Endodermal cell (in vitro differentiated cells): ENCODE measurements at regions not wholly inside any gene's neighbourhood (a gene's known extent, or its start where the extent isn't known, plus 50 kb on each side); places are given as distances from the start of the nearest gene placed in this dataset.

ENCODE experiments used
- DNase-seq: peaks from one replicate; pipeline ENCODE4 v3.0.0-alpha.2; 2017
- H3K27ac ChIP-seq: 2 replicates; pipeline ENCODE4 v1.5.1; 2013; ENCODE audit warnings: mild to moderate bottlenecking, low read depth, low read length, moderate library complexity
- H3K27me3 ChIP-seq: 2 replicates; pipeline ENCODE4 v1.6.1; 2013; ENCODE audit warnings: mild to moderate bottlenecking, low read length, moderate library complexity; ENCODE audit not compliant: insufficient read depth, control insufficient read depth, poor library complexity, severe bottlenecking
- H3K36me3 ChIP-seq: 2 replicates; pipeline ENCODE4 v1.7.0; 2013; ENCODE audit warnings: mild to moderate bottlenecking, low read length, moderate library complexity; ENCODE audit not compliant: control insufficient read depth, insufficient read depth
- H3K4me1 ChIP-seq: one replicate; pipeline ENCODE4 v1.7.0; 2013; ENCODE audit warnings: low read length; ENCODE audit not compliant: control insufficient read depth, insufficient read depth
- H3K4me3 ChIP-seq: 2 replicates; pipeline ENCODE4 v1.5.1; 2013; ENCODE audit warnings: mild to moderate bottlenecking, low read length, moderate library complexity
- H3K9ac ChIP-seq: 2 replicates; pipeline ENCODE4 v1.6.1; 2013; ENCODE audit warnings: mild to moderate bottlenecking, low read length, moderate library complexity; ENCODE audit not compliant: poor library complexity, severe bottlenecking; ENCODE audit errors: extremely low read depth
- H3K9me3 ChIP-seq: 2 replicates; pipeline ENCODE4 v1.6.1; 2013; ENCODE audit warnings: mild to moderate bottlenecking, low read length, moderate library complexity; ENCODE audit not compliant: control insufficient read depth
- H3K27ac Mint-ChIP-seq: 2 replicates; pipeline ENCODE4 v1.8.0; 2020; ENCODE audit warnings: mixed read lengths
- H3K27me3 Mint-ChIP-seq: 2 replicates; pipeline ENCODE4 v1.8.0; 2021; ENCODE audit warnings: mild to moderate bottlenecking, mixed read lengths; ENCODE audit not compliant: insufficient read depth
- H3K36me3 Mint-ChIP-seq: 2 replicates; pipeline ENCODE4 v1.8.0; 2020; ENCODE audit warnings: low read depth, mixed read lengths
- H3K4me1 Mint-ChIP-seq: 2 replicates; pipeline ENCODE4 v1.8.0; 2020; ENCODE audit warnings: mixed read lengths
- H3K4me3 Mint-ChIP-seq: 2 replicates; pipeline ENCODE4 v1.8.0; 2020; ENCODE audit warnings: mild to moderate bottlenecking, moderate library complexity, mixed read lengths
- H3K9me3 Mint-ChIP-seq: 2 replicates; pipeline ENCODE4 v1.8.0; 2020; ENCODE audit warnings: mild to moderate bottlenecking, mixed read lengths
- WGBS, 2 experiments: methylation state at CpG; one replicate each; pipeline versions ENCODE4 v1.1.5 to v1.1.7; 2013; ENCODE audit warnings: missing lambda C conversion rate in 2 of 2, mixed read lengths in 1 of 2; ENCODE audit not compliant: insufficient coverage in 1 of 2, insufficient read length in 1 of 2; 5-methylcytosine and 5-hydroxymethylcytosine counted together
- TF ChIP-seq, protein P1 (sequence below): fragments of 200-600 bp; sonication (generic); conservative IDR thresholded peaks from 2 replicates; pipeline ENCODE4 v1.5.0; 2021; ENCODE audit warnings: antibody characterized with exemption, mild to moderate bottlenecking

DNA sequence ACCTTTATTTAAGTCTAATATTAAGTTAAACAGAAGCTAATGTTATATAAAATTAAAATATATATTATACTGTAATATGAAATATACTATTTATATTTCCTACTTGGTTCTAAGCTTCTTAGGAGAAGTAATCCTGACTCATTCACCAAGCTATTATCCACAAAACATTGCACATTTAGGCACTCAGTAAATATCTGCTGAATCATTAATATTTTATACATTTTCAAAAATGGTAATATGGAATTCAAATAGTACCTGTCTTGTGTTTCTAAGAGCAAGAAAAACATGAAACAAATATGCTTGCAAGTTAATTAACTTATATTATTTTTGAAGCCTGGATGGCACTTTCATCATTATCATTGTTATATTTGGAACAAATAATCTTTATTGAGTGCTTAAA is 153.0 kb upstream of the CNTN4 start:
- Histone ChIP-seq H3K9me3 (peaks cover 17% of the 10 kb centered on the region), H3K27ac (no peak overlapping the region), H3K4me1 (no peaks in the 10 kb centered on the region), H3K27me3 (no peaks in the 10 kb centered on the region), H3K9ac (no peak overlapping the region), H3K4me3 (no peak overlapping the region), H3K36me3 (no peaks in the 10 kb centered on the region)
- Mint-ChIP-seq H3K4me1 (no peaks in the 10 kb centered on the region), H3K27me3 (no peaks in the 10 kb centered on the region), H3K36me3 (no peaks in the 10 kb centered on the region), H3K9me3 (no peaks in the 10 kb centered on the region), H3K4me3 (no peak overlapping the region), H3K27ac (no peak overlapping the region)
- TF ChIP-seq, protein P1, sequence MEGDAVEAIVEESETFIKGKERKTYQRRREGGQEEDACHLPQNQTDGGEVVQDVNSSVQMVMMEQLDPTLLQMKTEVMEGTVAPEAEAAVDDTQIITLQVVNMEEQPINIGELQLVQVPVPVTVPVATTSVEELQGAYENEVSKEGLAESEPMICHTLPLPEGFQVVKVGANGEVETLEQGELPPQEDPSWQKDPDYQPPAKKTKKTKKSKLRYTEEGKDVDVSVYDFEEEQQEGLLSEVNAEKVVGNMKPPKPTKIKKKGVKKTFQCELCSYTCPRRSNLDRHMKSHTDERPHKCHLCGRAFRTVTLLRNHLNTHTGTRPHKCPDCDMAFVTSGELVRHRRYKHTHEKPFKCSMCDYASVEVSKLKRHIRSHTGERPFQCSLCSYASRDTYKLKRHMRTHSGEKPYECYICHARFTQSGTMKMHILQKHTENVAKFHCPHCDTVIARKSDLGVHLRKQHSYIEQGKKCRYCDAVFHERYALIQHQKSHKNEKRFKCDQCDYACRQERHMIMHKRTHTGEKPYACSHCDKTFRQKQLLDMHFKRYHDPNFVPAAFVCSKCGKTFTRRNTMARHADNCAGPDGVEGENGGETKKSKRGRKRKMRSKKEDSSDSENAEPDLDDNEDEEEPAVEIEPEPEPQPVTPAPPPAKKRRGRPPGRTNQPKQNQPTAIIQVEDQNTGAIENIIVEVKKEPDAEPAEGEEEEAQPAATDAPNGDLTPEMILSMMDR: no peak
- no peak for DNase-seq

DNA sequence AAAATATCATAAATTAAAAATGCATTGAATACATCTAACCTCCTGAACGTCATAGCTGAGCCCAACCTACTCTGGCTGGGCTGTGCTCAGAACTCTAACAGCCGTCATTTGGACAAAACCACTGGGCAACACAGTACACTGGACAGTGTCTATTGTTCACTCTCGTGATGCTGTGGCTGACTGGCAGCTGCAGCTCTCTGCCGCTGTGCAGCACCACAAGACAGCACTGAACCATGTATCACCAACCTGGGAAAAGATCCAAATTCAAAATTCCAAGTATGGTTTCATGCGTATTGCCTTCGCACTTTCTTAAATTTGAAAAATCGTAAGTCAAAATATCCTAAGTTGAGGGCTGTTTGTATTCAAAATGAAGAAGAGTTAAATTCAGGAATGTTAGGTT is 145.1 kb upstream of the CNTN4 start:
- no peaks in the 10 kb centered on the region for H3K4me1 ChIP-seq
- no peak overlapping the region for H3K27ac Mint-ChIP-seq
- DNase-seq: no peak
- H3K27ac ChIP-seq: no peak overlapping the region
- no peak overlapping the region for H3K4me3 ChIP-seq
- no peaks in the 10 kb centered on the region for H3K4me1 Mint-ChIP-seq
- H3K27me3 ChIP-seq: no peaks in the 10 kb centered on the region
- H3K4me3 Mint-ChIP-seq: no peak overlapping the region
- no peaks in the 10 kb centered on the region for H3K36me3 ChIP-seq
- TF ChIP-seq, protein P1: no peak
- no peak overlapping the region for H3K9ac ChIP-seq
- peaks cover 13% of the 10 kb centered on the region for H3K9me3 ChIP-seq
- no peaks in the 10 kb centered on the region for H3K36me3 Mint-ChIP-seq
- H3K27me3 Mint-ChIP-seq: no peaks in the 10 kb centered on the region
- peaks cover 2% of the 10 kb centered on the region for H3K9me3 Mint-ChIP-seq
- WGBS, 2 experiments: 87 to 92% methylated on average over 5 to 7 of the region's 7 CpGs

DNA sequence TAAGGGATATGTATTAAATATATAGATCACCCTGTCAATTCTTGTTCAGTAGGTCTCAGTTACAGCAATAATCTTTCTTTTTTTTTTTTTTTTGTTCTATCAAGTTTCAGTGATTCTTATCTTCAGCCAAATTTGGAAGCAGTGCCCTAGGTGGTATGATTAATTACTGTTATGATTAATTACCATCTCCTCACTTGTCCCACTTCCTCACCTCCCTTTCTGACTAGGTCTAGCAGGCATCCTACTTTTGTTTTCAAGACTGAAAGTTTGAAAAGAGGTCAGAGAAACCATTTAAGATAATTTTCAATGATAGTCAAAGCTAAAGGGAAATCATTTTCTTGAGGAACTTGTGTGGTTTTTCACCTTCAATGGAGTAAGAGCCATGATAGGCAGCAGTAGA is 144.0 kb upstream of the CNTN4 start:
- peaks cover 2% of the 10 kb centered on the region for H3K9me3 Mint-ChIP-seq
- Histone ChIP-seq H3K4me1 (no peaks in the 10 kb centered on the region), H3K9ac (no peak overlapping the region), H3K36me3 (no peaks in the 10 kb centered on the region), H3K9me3 (peaks cover 10% of the 10 kb centered on the region), H3K27ac (no peak overlapping the region), H3K4me3 (no peak overlapping the region), H3K27me3 (no peaks in the 10 kb centered on the region)
- H3K4me1 Mint-ChIP-seq: no peaks in the 10 kb centered on the region
- H3K4me3 Mint-ChIP-seq: no peak overlapping the region
- H3K27ac Mint-ChIP-seq: no peak overlapping the region
- DNase-seq: no peak
- TF ChIP-seq, protein P1: no peak
- no peaks in the 10 kb centered on the region for H3K36me3 Mint-ChIP-seq
- H3K27me3 Mint-ChIP-seq: no peaks in the 10 kb centered on the region
